Peyer's patch (tissue), 4 donors: ENCODE measurements at regions not wholly inside any gene's neighbourhood (a gene's known extent, or its start where the extent isn't known, plus 50 kb on each side); places are given as distances from the start of the nearest gene placed in this dataset.

Experiments used
- POLR2A ChIP-seq, 2 donors: fragments of 450-650 bp; IDR thresholded peaks; one replicate each; pipeline ENCODE4 v1.5.1; 2017; ENCODE audit warnings: antibody characterized with exemption in 2 of 2, mild to moderate bottlenecking in 2 of 2, moderate library complexity in 2 of 2
- TF ChIP-seq, protein P1 (sequence below), 6 experiments: fragments of 450-650 bp in 4 of 6; fragments of 200-600 bp in 2 of 6; sonication (generic) in 1 of 6; IDR thresholded peaks; one replicate each; pipeline ENCODE4 v1.5.1; 2017 to 2019; ENCODE audit warnings: antibody characterized with exemption in 6 of 6, mild to moderate bottlenecking in 3 of 6, moderate library complexity in 1 of 6

DNA sequence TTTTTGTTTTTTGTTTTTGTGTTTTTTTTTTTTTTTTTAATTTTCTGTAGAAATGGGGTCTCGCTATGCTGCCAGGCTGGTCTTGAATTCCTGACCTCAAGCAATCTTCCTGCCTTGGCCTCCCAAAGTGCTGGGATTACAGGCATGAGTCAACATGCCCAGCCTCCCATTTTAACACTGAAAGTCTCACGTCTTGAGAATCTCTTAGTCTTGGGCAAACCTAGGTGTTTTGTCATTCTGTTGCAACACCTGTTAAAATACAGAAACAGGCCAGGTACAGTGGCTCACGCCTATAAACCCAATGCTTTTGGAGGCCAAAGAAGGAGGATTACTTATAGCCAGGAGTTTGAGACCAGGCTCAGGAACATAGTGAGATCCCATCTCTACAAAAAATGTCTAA, 599.0 kb downstream of the TLR4 start:
- TF ChIP-seq, protein P1, sequence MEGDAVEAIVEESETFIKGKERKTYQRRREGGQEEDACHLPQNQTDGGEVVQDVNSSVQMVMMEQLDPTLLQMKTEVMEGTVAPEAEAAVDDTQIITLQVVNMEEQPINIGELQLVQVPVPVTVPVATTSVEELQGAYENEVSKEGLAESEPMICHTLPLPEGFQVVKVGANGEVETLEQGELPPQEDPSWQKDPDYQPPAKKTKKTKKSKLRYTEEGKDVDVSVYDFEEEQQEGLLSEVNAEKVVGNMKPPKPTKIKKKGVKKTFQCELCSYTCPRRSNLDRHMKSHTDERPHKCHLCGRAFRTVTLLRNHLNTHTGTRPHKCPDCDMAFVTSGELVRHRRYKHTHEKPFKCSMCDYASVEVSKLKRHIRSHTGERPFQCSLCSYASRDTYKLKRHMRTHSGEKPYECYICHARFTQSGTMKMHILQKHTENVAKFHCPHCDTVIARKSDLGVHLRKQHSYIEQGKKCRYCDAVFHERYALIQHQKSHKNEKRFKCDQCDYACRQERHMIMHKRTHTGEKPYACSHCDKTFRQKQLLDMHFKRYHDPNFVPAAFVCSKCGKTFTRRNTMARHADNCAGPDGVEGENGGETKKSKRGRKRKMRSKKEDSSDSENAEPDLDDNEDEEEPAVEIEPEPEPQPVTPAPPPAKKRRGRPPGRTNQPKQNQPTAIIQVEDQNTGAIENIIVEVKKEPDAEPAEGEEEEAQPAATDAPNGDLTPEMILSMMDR (IDR thresholded peaks at IDR 0.05) = no peak
- TF ChIP-seq POLR2A (IDR thresholded peaks at IDR 0.05) = no peak
